ENCODE measurements at regions not wholly inside any gene's neighbourhood (a gene's known extent, or its start where the extent isn't known, plus 50 kb on each side); places are given as distances from the start of the nearest gene placed in this dataset.
"Not testable (repeated sequence)": the region's sequence is repeated elsewhere in the genome, so short reads cannot be mapped to it uniquely, and the experiment has no call there.

DNA sequence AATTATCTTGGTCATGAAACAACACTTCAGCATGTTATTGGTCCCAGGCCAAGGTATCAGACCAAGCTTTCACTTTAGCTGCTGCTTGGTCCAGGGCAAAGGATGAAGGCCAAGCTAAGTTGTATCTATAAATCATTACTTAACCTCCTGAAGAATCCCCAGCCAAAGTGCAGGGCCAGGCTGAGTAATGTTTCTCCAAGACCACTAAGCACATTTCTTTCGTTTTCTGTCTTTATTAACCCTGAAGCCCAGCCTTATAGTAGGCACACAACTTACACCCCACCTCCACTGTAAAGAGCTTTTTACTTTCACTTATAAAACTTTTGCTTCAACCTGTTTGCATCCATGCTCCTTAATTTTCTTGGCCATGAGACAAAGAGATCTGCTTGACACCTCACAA lies 167.3 kb downstream of the RBMY1A1 start:
- ATAC-seq (ENCODE audit: low read depth); H3K9me3 ChIP-seq (ENCODE audit: severe bottlenecking); H3K36me3 ChIP-seq (ENCODE audit: low read depth); H3K4me1 ChIP-seq (ENCODE audit: insufficient read depth, poor library complexity, severe bottlenecking); H3K27ac ChIP-seq (ENCODE audit: poor library complexity, severe bottlenecking); H3K27me3 ChIP-seq (ENCODE audit: insufficient read depth, poor library complexity, severe bottlenecking); DNase-seq (ENCODE audit: low spot score); H3K4me3 ChIP-seq (ENCODE audit: severe bottlenecking): not testable (repeated sequence)

DNA sequence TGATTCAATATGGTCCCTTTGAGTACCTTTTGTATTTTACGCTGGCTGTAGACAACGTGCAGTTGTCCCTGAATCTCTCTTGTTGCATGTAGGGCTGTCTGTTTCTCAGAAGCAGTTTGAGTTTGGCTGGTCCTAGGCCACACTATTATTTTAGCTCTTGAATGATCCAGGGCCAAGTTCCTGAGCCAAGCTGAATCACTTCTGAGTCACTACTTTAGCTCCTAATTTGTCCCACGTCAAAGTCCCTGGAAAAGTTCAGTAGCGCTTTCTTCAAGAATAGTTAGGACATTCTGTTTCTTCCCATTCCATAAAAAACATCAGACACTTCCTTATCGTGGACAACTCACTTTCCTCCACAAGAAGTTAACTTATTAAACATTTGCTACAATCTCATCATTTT lies 168.2 kb downstream of the RBMY1A1 start:
- ATAC-seq (ENCODE audit: low read depth), result peak; percentile 78
- not testable (repeated sequence) for H3K27me3 ChIP-seq (ENCODE audit: insufficient read depth, poor library complexity, severe bottlenecking); H3K9me3 ChIP-seq (ENCODE audit: severe bottlenecking); H3K4me3 ChIP-seq (ENCODE audit: severe bottlenecking); DNase-seq (ENCODE audit: low spot score); H3K4me1 ChIP-seq (ENCODE audit: insufficient read depth, poor library complexity, severe bottlenecking); H3K36me3 ChIP-seq (ENCODE audit: low read depth)
- peak overlapping the region; percentile 28 for H3K27ac ChIP-seq (ENCODE audit: poor library complexity, severe bottlenecking)

DNA sequence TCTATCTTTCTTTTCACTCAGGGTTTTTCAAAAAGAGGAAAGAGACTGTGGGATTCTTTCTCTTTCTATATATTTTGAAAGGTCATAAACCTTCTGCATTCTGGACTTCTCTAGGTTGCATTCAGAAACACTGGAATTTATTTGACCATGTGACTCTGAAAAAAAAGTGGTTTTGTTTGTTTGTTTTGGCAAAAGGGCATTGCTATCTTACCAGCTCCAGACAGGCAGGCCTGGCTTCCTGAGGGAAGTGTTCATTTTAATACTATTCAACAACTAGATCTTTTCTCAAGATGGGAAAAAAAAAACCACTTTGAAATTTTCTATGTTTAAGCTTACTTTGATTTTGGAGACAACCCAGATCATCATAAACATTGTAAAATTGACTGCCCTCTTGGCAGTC lies 170.6 kb downstream of the RBMY1A1 start:
- TF ChIP-seq, protein P1, sequence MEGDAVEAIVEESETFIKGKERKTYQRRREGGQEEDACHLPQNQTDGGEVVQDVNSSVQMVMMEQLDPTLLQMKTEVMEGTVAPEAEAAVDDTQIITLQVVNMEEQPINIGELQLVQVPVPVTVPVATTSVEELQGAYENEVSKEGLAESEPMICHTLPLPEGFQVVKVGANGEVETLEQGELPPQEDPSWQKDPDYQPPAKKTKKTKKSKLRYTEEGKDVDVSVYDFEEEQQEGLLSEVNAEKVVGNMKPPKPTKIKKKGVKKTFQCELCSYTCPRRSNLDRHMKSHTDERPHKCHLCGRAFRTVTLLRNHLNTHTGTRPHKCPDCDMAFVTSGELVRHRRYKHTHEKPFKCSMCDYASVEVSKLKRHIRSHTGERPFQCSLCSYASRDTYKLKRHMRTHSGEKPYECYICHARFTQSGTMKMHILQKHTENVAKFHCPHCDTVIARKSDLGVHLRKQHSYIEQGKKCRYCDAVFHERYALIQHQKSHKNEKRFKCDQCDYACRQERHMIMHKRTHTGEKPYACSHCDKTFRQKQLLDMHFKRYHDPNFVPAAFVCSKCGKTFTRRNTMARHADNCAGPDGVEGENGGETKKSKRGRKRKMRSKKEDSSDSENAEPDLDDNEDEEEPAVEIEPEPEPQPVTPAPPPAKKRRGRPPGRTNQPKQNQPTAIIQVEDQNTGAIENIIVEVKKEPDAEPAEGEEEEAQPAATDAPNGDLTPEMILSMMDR (IDR thresholded peaks at IDR 0.05; ENCODE audit: poor library complexity, severe bottlenecking), result no peak
- ATAC-seq (ENCODE audit: low read depth), result peak; percentile 52; the same call in 2 of the 3 replicates
- H3K4me3 ChIP-seq (ENCODE audit: severe bottlenecking), result no peak overlapping the region
- H3K9me3 ChIP-seq (ENCODE audit: severe bottlenecking), result no peaks in the 10 kb centered on the region
- peaks cover 10% of the 10 kb centered on the region for H3K4me1 ChIP-seq (ENCODE audit: insufficient read depth, poor library complexity, severe bottlenecking)
- DNase-seq (ENCODE audit: low spot score), result no peak
- H3K27me3 ChIP-seq (ENCODE audit: insufficient read depth, poor library complexity, severe bottlenecking), result no peaks in the 10 kb centered on the region
- H3K36me3 ChIP-seq (ENCODE audit: low read depth), result no peaks in the 10 kb centered on the region
- no peak overlapping the region for H3K27ac ChIP-seq (ENCODE audit: poor library complexity, severe bottlenecking)

DNA sequence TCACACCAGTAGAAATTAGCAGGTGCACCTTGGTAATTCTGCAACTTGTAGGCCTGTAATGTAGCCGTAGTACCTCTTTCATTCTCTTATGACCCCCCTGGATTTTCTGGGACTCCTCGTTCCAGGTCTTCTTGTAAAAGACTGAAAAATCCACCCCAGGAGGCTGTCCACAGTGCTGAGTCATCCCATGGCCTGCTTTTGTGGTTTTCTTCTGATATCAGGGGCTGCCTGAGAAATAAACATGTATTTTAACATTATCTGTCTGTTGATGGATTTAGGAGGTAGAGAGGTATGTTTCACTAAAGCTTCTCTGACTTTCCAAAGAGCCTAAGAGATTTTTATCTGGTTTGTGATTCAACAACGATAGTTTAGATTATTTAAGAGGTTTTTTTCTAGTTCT lies 171.9 kb downstream of the RBMY1A1 start:
- H3K27me3 ChIP-seq (ENCODE audit: insufficient read depth, poor library complexity, severe bottlenecking); H3K36me3 ChIP-seq (ENCODE audit: low read depth); H3K4me3 ChIP-seq (ENCODE audit: severe bottlenecking); DNase-seq (ENCODE audit: low spot score); H3K9me3 ChIP-seq (ENCODE audit: severe bottlenecking); ATAC-seq (ENCODE audit: low read depth); H3K27ac ChIP-seq (ENCODE audit: poor library complexity, severe bottlenecking); H3K4me1 ChIP-seq (ENCODE audit: insufficient read depth, poor library complexity, severe bottlenecking): not testable (repeated sequence)

DNA sequence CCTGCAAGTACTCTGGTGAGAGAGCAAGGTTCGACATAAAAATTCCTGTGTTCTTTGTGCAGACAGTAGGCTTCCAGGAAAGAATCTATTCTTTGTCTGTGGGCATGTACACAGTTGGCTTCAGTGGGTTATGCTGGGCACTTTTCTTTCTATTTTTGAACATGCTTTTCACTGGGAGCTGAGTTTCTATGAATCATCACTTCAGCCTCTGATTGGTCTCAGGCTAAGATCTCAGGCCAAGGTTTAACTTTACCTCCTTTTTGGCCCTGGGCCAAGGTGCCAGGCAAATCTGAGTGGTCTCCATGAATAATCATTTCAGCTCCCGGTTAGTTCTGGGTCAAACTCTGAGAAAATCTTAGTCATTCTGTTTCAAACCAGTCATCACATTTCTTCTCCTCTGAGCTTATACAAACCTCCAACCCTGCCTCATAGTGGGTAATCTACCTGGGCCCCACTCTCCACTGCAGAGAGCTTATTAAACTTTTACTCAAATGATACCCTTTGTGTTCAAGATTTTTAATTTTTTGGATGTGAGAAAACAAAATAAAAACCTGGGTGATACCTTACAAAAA lies 158.8 kb downstream of the RBMY1D start:
- peak; percentile 71 for ATAC-seq (ENCODE audit: low read depth)
- H3K9me3 ChIP-seq (ENCODE audit: severe bottlenecking); H3K27ac ChIP-seq (ENCODE audit: poor library complexity, severe bottlenecking); H3K4me1 ChIP-seq (ENCODE audit: insufficient read depth, poor library complexity, severe bottlenecking); H3K4me3 ChIP-seq (ENCODE audit: severe bottlenecking); H3K36me3 ChIP-seq (ENCODE audit: low read depth); H3K27me3 ChIP-seq (ENCODE audit: insufficient read depth, poor library complexity, severe bottlenecking); DNase-seq (ENCODE audit: low spot score): not testable (repeated sequence)

DNA sequence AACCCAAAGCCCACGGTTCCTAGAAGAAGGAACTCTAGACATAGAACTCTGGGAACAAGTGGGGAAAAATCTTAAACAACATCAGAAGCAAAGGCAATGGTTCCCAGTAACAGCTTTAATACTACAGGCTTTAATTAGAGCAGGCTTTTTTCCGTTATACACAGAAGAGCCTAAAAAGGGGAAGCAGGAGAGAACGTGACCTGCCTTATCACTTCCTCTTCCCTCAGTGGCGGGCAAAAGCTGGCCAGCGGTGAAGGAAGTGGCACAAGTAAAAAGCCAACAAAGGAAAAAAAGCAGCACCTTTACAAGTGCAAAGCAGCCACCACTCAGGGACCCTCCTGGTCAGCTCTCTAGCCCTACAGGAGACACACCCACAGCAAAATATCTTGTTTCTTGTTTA lies 149.3 kb downstream of the RBMY1D start:
- not testable (repeated sequence) for DNase-seq (ENCODE audit: low spot score); H3K4me3 ChIP-seq (ENCODE audit: severe bottlenecking); H3K36me3 ChIP-seq (ENCODE audit: low read depth); ATAC-seq (ENCODE audit: low read depth); H3K27ac ChIP-seq (ENCODE audit: poor library complexity, severe bottlenecking); H3K9me3 ChIP-seq (ENCODE audit: severe bottlenecking); H3K27me3 ChIP-seq (ENCODE audit: insufficient read depth, poor library complexity, severe bottlenecking); H3K4me1 ChIP-seq (ENCODE audit: insufficient read depth, poor library complexity, severe bottlenecking)

DNA sequence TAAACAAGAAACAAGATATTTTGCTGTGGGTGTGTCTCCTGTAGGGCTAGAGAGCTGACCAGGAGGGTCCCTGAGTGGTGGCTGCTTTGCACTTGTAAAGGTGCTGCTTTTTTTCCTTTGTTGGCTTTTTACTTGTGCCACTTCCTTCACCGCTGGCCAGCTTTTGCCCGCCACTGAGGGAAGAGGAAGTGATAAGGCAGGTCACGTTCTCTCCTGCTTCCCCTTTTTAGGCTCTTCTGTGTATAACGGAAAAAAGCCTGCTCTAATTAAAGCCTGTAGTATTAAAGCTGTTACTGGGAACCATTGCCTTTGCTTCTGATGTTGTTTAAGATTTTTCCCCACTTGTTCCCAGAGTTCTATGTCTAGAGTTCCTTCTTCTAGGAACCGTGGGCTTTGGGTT lies 134.1 kb downstream of the RBMY1D start:
- not testable (repeated sequence) for ATAC-seq (ENCODE audit: low read depth); H3K9me3 ChIP-seq (ENCODE audit: severe bottlenecking); DNase-seq (ENCODE audit: low spot score); H3K27ac ChIP-seq (ENCODE audit: poor library complexity, severe bottlenecking); H3K27me3 ChIP-seq (ENCODE audit: insufficient read depth, poor library complexity, severe bottlenecking); H3K36me3 ChIP-seq (ENCODE audit: low read depth); H3K4me1 ChIP-seq (ENCODE audit: insufficient read depth, poor library complexity, severe bottlenecking); H3K4me3 ChIP-seq (ENCODE audit: severe bottlenecking)

DNA sequence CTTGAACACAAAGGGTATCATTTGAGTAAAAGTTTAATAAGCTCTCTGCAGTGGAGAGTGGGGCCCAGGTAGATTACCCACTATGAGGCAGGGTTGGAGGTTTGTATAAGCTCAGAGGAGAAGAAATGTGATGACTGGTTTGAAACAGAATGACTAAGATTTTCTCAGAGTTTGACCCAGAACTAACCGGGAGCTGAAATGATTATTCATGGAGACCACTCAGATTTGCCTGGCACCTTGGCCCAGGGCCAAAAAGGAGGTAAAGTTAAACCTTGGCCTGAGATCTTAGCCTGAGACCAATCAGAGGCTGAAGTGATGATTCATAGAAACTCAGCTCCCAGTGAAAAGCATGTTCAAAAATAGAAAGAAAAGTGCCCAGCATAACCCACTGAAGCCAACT lies 126.5 kb downstream of the RBMY1D start:
- not testable (repeated sequence) for H3K36me3 ChIP-seq (ENCODE audit: low read depth); DNase-seq (ENCODE audit: low spot score); H3K27me3 ChIP-seq (ENCODE audit: insufficient read depth, poor library complexity, severe bottlenecking); H3K9me3 ChIP-seq (ENCODE audit: severe bottlenecking); H3K4me1 ChIP-seq (ENCODE audit: insufficient read depth, poor library complexity, severe bottlenecking); H3K4me3 ChIP-seq (ENCODE audit: severe bottlenecking); H3K27ac ChIP-seq (ENCODE audit: poor library complexity, severe bottlenecking)
- peak; percentile 76 for ATAC-seq (ENCODE audit: low read depth)

DNA sequence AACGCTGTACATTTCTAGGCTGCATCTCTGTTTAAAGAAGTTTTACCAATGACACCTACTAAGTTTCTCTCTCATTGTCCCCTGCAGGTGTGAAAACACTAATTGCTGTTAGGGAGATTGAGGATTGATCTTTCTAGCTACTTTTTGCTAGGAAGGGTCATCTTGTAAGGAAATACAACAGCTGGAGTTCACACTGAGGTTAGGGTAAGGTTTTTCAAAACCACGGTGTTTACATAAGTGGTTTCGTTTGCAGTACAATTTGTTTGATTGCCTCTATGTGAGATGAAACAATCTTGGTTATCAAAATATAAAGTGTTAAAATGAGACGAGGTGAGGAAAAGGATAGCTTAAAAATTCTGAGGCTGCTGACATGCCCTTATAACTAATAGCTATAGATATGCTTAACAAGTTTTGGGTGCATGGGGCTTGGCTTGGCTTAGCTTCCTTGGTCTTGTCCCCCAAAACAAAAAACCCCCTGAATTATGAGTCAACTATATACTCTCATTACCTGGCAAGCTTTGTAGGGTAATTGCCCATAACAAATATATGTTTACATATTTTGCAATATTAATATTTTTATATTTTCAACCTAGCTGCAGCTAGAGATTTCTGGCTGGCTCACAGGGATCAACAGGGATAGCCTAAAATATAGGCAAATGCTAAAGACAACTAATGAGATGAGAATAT lies 112.0 kb downstream of the RBMY1D start:
- not testable (repeated sequence) for DNase-seq (ENCODE audit: low spot score)

More for the DNA sequence above, 112.0 kb downstream of the RBMY1D start:
- not testable (repeated sequence) for H3K27ac ChIP-seq (ENCODE audit: poor library complexity, severe bottlenecking); H3K27me3 ChIP-seq (ENCODE audit: insufficient read depth, poor library complexity, severe bottlenecking); H3K36me3 ChIP-seq (ENCODE audit: low read depth); H3K4me3 ChIP-seq (ENCODE audit: severe bottlenecking); H3K9me3 ChIP-seq (ENCODE audit: severe bottlenecking); ATAC-seq (ENCODE audit: low read depth); H3K4me1 ChIP-seq (ENCODE audit: insufficient read depth, poor library complexity, severe bottlenecking)
